ENCODE measurements at regions not wholly inside any gene's neighbourhood (a gene's known extent, or its start where the extent isn't known, plus 50 kb on each side); places are given as distances from the start of the nearest gene placed in this dataset.

DNA sequence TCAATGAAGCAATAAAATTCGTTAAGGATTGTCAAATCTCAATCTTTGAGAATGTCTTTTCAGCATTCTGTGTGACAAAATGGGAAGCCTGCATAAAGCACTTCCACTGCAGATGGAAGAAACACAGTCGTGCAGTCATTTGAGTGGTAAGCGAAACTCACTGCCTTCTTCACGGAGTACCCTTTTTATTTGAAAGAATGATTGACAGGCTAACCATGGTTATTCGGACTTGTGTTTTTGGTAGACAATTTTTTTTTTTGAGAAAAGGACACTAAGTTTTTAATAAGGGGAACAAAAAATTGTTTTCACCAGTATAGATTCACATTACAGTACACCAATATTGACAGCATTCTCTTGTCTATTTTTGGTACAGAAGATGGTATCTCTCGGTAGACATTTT, 86.9 kb upstream of the MSX1 start:
- DNase-seq (ENCODE audit: low read depth in 3 of 3) = no peak

DNA sequence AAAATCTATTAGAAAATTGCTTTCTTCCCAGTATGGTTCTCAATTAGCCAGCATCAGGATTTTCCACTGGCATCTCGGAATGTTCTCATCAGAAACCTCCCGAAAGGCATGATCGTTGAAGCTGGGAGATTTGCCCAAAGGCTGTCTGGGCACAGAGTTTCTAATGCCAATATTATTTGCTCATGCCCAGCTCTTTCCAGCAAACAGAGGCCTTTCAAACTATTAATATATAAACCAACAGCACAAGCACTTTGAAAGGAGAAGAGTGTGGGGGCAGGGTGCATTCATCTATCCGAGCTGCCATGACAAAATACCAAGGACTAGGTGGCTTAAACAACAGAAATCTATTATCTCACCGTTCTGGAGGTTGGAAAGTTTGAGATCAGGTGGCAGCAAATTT, 88.3 kb upstream of the MSX1 start:
- DNase-seq (ENCODE audit: low read depth in 3 of 3) = no peak

DNA sequence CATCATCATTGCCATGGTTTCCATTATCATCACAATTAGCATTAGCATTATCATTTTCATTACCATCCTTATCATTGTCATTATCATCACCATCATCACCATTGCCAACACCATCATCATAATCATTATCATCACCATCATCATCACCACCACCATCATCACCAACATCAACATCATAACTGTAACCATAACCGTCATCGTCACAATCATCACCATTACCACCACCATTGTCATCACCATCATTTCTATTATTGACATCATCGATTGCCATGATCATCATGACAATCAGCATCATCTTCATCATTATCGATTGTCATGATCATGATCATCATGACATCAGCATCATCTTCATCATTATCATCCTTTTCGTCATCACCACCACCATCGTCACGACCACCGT, 88.9 kb upstream of the MSX1 start:
- DNase-seq (ENCODE audit: low read depth in 3 of 3) = no peak

DNA sequence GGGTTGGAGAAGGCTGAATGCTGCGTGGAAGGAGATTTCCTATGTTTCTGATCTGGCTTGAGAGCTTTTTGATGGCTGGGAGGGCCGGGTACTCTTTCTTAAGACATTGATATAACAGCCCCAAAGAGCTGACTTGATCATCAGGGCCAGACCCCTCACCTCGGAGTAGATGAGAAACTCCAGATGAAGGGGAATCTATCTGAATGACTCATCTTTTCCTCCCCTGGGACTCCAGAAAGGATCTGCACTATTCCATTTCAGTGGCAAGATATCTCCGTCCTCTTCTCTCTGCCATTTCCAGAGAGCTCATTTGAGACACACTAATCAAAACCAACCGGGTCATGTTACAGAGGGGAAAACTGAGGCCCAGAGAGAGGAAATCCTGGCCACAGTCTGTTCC, 92.9 kb upstream of the MSX1 start:
- no peak for DNase-seq (ENCODE audit: low read depth in 3 of 3)

DNA sequence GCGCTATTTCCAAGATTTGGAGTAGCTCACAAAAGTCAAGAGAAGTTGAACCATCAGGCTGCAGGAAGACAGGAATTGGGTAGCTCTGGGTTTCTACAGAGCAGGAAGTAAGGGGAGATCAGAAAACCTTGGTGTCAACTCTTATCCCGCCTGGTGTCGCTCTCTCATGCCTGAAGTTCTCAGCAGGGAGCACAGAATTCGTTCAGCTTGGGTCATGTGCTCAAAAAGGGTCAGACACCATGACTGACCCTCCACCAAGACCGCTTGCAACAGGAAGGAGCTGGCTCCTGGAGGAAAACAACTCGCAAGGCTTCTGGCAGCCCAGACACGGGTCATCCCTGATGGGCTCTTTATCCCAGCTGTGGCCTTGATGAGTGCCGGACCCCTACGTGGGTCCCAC, 93.7 kb upstream of the MSX1 start:
- DNase-seq (ENCODE audit: low read depth in 3 of 3) = no peak

DNA sequence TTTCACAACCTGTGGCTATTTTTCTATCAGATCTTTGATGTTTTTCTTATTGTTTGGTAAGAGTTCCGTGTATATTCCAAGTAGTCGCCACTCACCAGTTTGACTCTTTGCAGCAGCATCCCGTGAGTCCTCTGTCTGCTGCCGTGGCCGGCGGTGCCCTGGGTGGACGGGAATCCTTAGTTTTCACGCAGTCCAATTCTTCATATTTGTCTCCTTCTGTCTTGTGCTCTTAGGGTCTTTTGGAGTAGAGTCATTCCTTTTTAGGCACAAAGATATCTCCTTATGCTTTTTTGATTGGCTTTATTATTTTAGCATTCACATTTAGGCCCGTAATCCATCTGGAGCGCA, 94.9 kb upstream of the MSX1 start:
- DNase-seq (ENCODE audit: low read depth in 3 of 3) = no peak

DNA sequence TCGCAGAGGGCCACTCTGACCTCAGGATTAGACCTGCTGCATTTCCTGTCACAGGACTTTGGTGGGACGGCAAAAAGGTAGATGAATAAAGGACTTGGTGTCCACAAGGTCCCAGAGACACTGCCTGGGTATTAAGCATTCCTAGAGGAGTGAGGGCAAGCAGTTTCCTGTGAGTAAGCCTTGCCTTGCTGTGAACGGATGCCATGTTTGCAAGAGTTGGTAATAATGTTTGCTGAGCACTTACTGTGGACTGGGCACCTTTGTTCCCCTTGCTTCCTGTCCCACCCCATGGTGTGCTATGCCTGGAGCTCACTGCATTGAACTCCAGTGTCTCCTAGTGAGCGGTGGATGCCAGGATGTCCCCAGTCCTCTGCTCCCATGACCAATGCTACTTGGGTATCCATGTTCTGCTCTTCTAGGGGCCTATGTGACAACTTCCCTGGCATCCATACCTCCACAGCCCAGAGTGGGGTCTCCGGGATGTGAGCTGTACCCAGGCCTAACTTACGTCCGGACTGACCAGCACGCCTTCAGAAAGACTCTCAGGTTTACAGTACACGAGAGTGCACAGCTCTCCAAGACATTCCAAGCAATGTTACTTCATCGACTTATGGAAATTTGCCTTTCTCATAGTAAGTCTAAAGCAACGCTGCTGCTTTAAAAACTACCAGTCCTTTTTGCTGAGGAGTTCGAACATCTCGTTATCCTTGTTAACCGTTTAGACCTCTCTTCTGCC, 95.5 kb upstream of the MSX1 start:
- no peak for DNase-seq (ENCODE audit: low read depth in 3 of 3)

DNA sequence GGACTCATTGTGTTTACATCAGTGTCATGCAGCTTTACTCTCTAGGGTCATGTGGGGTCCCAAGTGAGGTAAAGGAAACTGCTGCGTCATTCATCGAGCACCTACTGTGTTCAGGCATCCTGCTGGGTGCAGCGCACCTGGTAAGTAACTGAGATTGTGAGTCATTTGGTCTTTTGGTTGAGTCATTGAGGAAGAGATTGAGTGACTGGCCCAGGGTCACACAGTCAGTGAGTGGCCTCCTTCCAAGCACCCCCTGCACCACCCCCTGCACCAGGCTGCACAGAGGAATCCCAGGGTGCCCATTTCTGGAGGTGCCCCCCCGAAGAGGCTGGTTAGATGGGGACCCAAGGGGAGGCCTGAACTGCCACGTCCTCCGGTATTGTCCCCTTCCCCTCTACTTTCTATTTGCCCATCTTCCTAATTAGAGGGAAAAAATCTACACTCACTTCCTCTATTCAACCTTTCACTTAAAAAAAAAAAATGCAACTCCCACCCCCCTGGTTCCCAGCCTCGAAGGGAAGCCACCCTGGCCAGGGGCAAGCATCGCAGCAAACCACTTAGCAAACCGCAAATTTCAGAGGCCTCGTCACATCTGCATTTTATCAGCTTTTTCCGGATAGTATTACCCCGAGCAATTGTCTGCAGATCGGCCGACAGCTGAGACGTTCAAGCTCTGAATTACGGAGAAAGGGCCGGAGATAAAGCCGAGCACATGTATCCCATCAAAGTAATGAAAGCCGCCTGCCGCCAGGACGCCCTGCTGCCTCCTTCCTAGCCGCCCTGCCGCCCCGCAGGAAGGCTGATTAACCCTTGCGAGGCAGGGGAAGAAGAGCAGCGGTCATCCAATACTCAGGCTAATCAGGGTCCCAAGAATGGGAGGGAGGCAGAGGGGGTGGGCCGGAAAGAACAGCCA, 96.3 kb upstream of the MSX1 start:
- peak in 1 of 3 experiments; percentile 10 for DNase-seq (ENCODE audit: low read depth in 3 of 3)

DNA sequence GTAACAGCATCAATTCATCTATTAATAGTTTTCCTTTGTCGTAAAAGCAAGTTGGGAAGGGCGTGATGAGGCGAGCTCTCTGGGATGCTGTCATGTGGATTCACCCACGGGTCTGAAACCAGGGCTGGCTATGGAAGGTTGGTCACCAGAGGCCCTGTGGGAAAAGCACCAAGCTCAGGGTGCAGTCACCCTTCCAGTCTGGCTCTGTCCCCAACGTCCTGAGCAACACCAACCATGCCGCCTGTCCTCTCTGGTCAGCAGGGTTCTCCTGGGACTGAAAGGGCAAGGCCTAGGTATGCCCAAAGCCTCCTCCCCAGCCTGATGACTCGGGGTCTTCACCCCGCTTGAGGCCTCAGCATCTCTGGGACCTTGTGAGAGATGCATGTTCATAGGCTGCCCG, 97.2 kb upstream of the MSX1 start:
- DNase-seq (ENCODE audit: low read depth in 3 of 3) = no peak

DNA sequence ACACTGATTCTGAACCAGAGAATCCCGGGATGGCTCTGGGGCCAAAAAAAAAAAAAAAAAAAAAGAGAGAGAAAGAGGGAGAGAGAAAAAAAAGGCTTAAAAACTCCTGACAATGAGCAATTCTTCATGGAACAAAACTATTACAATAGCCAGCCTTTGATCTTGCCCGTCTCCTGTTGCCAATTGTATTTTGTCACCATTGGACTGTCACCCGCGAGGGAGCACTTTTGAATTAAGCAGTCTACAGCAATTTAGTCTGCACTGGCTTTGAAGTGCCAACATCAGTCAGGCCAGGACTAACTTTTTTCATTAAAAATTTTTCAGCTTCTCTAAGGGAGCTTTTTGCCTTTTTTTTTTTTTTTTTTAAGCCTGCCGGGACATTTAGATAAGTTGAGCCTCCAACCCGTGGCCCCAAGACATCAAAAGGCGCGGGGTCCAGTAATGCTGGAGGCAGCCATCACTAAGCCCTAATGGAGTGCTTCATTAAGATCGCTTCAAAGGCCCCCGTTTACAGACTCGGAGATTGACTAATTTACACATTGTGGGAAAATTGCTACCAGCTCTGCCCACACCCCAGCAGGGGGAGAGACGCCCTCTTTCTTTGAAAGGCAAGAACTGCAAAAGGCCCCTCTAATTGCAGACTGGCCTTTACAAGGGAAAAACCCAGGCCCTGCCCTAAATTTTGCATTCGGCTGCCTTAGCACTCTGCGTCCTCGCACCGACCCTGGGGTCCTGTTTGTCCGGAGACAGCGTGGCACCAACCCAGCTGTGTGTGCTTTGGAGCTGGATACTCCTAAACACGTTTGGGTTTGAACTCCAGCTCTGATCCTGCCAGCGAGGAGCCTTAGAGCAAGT, 98.1 kb upstream of the MSX1 start:
- no peak for DNase-seq (ENCODE audit: low read depth in 3 of 3)

DNA sequence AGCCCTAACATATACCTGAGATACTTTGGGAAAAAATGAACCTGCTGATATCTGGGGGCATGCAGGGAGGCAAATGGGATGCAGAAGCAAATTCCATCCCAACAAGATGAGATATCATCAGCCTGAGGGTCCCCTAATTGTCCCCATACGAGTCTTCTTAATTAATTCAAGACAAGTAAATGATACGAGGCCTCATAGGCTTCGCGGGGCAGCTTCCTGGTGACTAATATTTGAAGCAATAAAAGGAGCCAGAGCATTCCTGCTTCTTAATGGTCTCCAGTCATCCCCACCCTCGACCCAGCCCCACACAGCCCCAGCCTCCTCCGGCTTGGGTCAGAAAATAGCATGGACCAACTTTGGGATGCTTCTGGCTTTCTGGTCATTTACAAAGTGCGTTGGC, 99.6 kb upstream of the MSX1 start:
- DNase-seq (ENCODE audit: low read depth in 3 of 3) = no peak

DNA sequence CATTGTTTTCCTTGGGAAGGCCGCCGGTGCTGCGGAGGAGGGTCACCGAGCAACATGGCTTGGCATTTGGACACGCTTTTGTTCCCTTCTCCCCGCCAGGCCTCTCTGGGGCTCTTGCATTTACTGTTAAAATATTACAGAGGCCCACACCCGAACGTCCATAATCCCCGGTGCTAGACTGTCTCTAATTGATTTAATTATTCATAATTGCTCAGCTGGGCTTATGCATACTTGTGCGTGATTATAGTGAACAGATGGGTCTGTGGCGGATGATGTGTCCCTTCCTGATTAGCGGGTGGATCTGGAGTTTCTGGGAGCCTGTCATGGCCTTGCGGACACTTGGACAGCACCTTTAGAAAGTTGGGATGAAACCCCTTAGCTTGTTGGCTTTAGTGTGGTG, 100.2 kb upstream of the MSX1 start:
- no peak for DNase-seq (ENCODE audit: low read depth in 3 of 3)

DNA sequence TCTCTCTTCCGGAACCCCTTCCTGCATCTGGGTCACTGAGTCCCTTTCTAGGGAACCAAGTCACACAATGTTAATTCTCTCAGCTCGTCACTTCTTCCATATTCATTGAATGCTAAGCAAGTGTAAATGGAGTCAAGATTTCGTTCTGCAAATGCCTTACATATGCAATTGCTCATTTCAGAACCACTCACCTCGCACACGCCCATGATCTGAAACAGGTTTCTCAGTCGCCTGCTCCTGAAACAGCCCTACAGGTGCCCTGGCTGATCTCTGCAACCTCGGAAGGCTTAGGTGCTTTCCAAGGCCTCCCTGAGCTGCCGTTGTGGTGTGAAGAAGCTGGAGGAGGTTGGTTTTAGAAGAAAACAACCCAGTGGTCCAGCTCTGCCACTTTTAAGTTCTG, 100.8 kb upstream of the MSX1 start:
- DNase-seq (ENCODE audit: low read depth in 3 of 3) = no peak

DNA sequence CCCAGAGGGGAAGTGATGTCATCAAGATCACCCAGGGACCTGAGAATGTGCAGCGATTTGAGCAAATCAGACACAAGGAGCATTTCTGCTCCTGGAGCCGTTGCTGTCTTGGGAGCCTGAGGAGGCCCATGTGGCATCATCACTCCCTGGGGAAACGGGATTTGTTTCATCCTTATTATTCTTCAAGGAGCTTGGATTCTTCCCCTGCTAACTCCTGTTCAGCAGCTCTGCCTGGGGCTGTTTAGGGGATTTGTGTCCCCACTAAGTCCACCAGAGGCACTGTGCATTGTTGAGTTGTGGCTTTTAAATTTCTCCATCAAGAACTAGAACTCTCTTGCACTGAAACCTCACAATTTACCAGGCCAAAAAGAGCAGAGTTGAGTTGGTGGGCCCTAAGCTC, 104.2 kb upstream of the MSX1 start:
- no peak for DNase-seq (ENCODE audit: low read depth in 3 of 3)

DNA sequence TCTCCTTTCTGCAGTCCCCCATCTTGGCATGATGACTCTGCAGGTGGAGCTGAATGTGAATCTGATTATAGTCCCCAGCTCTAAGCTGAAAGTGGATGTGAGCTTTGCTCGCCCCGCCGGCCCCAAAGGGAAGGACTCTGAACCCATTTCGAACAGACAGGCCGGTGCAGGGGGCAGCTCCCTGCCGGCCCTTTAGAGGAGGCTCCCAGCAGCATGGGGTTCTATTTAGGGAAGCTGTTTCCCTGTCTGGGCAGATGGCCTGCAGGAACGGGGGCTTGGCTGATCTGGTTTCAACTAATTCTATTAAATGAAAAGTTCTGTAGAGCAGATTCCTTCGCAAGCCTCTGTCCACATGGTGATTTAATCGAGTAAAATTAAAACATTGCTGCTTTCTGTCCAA, 104.8 kb upstream of the MSX1 start:
- no peak for DNase-seq (ENCODE audit: low read depth in 3 of 3)

DNA sequence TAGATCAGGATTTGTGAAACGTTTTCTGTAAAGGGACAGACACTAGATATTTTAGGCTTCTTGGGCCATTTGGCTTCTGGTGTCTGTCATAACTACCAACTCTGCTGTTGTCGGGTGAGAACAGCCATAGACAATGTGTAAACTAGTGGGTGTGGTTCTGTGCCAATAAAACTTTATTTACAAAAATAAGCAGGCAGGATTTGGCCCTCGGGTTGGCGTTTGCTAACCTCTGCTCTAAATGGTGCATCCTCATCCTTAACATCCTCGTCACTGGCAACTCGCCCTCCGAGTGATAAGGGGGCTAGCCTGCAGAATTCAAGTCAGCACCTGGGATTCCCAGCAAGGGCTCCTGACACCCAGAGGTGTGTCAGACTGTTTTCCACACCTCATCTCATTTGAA, 105.8 kb upstream of the MSX1 start:
- DNase-seq (ENCODE audit: low read depth in 3 of 3) = no peak

DNA sequence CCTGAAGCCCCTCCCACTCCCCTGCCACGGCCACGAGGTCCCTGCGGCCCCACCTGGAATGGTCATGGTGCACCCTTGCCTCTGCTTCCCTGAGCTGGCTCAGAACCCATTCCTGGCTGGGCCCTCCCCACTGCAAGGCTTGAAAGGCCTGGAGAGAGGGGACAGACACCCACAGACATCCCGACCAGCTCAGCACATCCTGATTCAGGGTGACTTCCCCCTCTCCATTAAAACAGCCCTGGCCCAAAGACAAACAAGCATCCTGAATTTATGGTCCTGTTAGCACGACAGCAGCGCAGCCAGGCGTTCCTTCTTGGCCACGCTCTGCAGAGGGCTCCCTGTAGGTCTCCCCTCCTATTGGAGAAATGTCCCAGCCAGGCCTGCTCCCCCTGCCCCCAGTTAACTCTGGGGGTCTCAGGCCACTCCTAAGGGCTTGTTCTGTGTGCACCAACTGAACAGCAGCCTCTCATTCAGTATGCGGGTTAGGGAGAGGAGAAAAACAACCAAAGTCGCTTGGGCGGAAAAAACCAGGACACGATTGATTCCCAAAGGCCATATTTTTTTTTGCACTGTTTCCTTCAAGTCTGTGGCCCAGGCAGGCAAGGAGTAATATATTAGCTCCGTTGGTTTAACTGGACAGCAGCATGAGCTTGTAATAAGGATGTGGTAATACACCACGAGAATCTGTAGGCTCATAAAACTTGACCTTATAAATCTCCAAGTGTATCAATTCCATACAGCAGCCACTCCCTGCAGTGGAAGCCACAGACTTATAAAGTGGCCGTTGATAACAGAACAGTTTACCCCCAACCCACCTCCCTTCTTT, 106.7 kb upstream of the MSX1 start:
- no peak for DNase-seq (ENCODE audit: low read depth in 3 of 3)

DNA sequence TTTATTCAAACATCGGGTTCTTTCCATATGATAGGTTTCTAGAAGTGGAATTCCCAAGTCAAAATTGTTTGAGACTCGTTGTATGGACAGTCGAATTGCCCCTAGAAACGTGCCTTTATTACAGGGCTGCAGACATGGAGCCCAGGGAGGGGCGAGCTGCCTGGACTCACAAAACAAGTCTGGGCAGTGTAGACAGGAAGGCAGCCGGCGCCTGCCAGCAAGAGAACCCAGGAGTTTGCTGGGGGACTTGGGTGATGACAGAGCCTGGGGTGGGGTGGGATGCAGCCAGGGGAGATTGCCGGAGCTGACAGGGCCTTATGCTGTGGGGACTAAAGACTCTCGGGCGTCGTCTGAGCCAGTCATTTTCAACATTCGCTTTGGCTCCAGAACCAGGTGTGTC, 107.4 kb upstream of the MSX1 start:
- no peak for DNase-seq (ENCODE audit: low read depth in 3 of 3)

DNA sequence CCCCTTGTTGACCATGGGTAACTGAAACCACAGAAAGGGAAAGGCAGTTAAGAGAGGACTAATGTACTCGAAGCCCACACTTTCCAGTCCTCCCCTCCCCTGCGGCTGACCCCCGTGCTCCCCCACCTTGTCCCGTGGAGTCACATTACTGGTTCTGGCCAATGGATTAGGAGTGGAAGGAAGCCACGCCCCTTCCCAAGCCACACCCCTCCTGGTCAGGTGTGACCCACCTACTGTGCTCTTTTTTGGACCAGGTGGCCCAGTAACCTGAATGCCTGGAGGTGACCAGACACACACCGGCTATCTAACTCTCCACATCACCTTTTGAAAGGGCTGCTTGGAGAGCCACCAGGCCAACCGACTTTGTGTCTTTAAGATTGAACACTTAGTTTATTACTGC, 109.3 kb upstream of the MSX1 start:
- no peak for DNase-seq (ENCODE audit: low read depth in 3 of 3)

DNA sequence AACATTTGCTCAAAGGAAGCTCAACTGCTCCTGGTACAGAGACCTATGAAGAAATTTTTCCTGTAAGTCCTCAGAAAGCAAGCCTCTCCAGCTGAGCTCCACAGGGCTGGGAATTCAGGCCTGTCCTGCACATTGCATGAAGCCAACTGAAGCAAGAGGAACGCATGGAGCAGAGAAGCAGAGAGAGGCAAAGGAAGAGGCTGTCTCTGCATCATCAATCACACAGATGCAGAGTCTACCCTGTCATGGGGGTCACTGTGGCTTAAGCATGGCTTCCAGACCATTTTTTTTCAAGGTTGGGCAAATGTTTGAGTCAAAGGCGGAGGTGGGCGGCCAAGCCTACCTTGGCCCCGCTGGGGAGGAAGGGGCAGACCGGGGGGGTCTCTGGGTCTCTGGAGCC, 110.3 kb upstream of the MSX1 start:
- no peak for DNase-seq (ENCODE audit: low read depth in 3 of 3)

DNA sequence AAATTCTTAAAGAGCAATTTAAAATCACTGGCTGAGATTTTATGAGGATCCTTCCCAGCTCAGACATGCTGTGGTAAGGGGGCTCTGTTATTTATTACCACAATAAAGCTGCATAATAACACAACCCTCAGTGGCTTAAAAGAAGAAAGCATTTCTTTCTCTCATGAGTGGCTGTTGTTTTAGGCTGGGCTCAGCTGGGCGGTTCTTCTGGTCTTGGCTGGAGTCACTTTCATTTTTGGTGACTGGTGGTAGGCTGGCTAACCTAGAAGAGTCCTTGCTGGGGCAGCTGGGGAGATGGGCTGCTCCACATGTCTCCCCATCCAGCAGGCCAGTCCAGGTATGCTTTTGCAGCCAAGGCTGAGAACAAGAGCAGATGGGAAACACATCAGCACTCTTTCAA, 113.0 kb upstream of the MSX1 start:
- DNase-seq (ENCODE audit: low read depth in 3 of 3) = no peak

DNA sequence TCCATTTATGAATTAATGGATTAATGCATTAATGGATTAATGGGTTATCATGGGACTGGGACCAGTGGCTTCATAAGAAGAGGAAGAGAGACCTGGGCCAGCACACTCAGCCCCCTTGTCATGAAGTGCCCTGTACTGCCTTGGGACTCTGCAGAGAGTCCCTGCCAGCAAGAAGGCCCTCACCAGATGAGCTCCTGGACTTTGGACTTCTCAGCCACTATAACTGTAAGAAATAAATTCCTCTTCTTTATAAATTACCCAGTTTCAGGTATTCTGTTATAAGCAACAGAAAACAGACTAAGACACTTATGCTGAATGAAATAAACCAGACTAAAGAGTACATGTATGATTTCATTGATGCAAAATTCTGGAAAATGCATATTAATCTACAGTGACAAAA, 119.4 kb upstream of the MSX1 start:
- DNase-seq (ENCODE audit: low read depth in 3 of 3) = no peak
